ENCODE measurements at regions not wholly inside any gene's neighbourhood (a gene's known extent, or its start where the extent isn't known, plus 50 kb on each side); places are given as distances from the start of the nearest gene placed in this dataset.

- Histone ChIP-seq H3K4me3 (no peak overlapping the region), H3K36me3 (no peaks in the 10 kb centered on the region), H3K27ac (no peak overlapping the region), H3K9me3 (no peaks in the 10 kb centered on the region), H3K27me3 (no peaks in the 10 kb centered on the region), H3K4me1 (peaks cover 9% of the 10 kb centered on the region)
- TF ChIP-seq POLR2A (IDR thresholded peaks at IDR 0.05) (no peak), POLR2AphosphoS5 (IDR thresholded peaks at IDR 0.05; ENCODE audit: insufficient read depth in 1 of 2, low read depth in 1 of 2) (no peak)
- TF ChIP-seq, protein P1, sequence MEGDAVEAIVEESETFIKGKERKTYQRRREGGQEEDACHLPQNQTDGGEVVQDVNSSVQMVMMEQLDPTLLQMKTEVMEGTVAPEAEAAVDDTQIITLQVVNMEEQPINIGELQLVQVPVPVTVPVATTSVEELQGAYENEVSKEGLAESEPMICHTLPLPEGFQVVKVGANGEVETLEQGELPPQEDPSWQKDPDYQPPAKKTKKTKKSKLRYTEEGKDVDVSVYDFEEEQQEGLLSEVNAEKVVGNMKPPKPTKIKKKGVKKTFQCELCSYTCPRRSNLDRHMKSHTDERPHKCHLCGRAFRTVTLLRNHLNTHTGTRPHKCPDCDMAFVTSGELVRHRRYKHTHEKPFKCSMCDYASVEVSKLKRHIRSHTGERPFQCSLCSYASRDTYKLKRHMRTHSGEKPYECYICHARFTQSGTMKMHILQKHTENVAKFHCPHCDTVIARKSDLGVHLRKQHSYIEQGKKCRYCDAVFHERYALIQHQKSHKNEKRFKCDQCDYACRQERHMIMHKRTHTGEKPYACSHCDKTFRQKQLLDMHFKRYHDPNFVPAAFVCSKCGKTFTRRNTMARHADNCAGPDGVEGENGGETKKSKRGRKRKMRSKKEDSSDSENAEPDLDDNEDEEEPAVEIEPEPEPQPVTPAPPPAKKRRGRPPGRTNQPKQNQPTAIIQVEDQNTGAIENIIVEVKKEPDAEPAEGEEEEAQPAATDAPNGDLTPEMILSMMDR (IDR thresholded peaks at IDR 0.05), result no peak
- DNase-seq (ENCODE audit: extremely low spot score in 2 of 2), result peak in 1 of 2 donors; percentile 70
- intact Hi-C loops (cut with DNase I), result no loop called here
Measured at GRCh38 chr14:101068313-101069227, 165.0 kb upstream of the RTL1 start.

DNA sequence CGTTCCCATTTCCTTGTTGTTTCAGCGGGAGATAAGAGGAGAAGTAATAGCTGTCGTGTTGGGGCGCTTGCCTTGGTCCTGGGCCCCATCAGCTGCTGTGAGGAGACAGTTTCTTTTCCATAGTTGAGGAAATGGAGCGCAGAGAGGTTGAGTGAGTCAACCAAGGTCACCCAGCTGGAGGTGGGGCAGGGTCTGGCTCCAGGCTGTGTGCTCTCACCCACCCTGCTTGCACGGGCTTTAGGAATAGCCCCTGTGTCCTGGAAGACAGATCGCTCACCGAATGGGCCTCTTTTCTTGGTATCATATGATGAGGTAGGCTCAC, 165.7 kb upstream of the RTL1 start:
- Histone ChIP-seq H3K27me3 (no peaks in the 10 kb centered on the region), H3K9me3 (no peaks in the 10 kb centered on the region), H3K4me3 (no peak overlapping the region), H3K36me3 (no peaks in the 10 kb centered on the region), H3K4me1 (peaks cover 14% of the 10 kb centered on the region), H3K27ac (no peak overlapping the region)
- TF ChIP-seq POLR2A (IDR thresholded peaks at IDR 0.05) (no peak), POLR2AphosphoS5 (IDR thresholded peaks at IDR 0.05; ENCODE audit: insufficient read depth in 1 of 2, low read depth in 1 of 2) (no peak)
- TF ChIP-seq, protein P1 (IDR thresholded peaks at IDR 0.05), result no peak
- intact Hi-C loops (cut with DNase I), result no loop called here
- peak in 1 of 2 donors; percentile 89 for DNase-seq (ENCODE audit: extremely low spot score in 2 of 2)

DNA sequence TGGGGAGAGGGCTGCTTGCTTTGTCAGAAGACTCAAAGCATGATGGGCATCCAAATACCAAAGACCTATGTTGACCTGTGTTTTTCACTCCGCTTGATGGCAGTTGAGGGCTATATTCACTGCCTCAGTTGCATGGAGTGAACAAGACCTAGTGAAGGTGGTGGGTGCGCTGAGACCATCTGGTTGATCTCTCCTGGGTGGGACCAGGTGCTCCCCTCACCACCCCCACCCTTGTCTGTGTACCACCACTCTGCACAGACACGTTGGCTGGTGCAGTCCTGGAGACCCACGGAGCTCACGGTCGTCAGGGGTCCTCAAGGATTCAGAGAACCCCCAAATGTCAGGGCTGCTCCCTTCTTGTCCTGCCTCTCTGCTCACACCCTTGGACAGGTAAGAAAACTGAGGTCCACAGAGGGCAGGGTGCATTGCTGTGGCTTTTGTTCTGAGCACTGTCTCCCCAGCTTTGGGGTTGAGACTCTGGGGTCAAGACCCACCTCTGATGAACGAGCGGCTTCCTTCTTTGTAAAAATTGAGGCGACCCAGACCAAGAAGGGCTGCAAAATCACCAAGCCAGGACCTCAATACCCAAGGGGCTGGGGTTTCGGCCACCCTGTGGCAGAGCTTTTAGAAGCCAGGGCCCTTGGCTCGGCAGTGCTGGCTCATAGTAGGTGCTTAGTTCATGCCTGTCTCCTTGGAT, 166.3 kb upstream of the RTL1 start:
- Histone ChIP-seq H3K27ac (no peak overlapping the region), H3K9me3 (no peaks in the 10 kb centered on the region), H3K4me3 (no peak overlapping the region), H3K4me1 (peaks cover 14% of the 10 kb centered on the region), H3K27me3 (no peaks in the 10 kb centered on the region), H3K36me3 (no peaks in the 10 kb centered on the region)
- peak in 1 of 2 donors; percentile 84 for DNase-seq (ENCODE audit: extremely low spot score in 2 of 2)
- intact Hi-C loops (cut with DNase I), result no loop called here
- TF ChIP-seq, protein P1 (IDR thresholded peaks at IDR 0.05), result no peak
- TF ChIP-seq POLR2A (IDR thresholded peaks at IDR 0.05), result no peak
- no peak for TF ChIP-seq POLR2AphosphoS5 (IDR thresholded peaks at IDR 0.05; ENCODE audit: insufficient read depth in 1 of 2, low read depth in 1 of 2)

GRCh38 chr14:101070540-101071492, 167.3 kb upstream of the RTL1 start:
- intact Hi-C loops (cut with DNase I), result no loop called here
- Histone ChIP-seq H3K9me3 (no peaks in the 10 kb centered on the region), H3K36me3 (no peaks in the 10 kb centered on the region), H3K4me3 (no peak overlapping the region), H3K27ac (no peak overlapping the region), H3K4me1 (peaks cover 14% of the 10 kb centered on the region), H3K27me3 (no peaks in the 10 kb centered on the region)
- DNase-seq (ENCODE audit: extremely low spot score in 2 of 2), result peak in 1 of 2 donors; percentile 77
- TF ChIP-seq POLR2AphosphoS5 (IDR thresholded peaks at IDR 0.05; ENCODE audit: insufficient read depth in 1 of 2, low read depth in 1 of 2) (no peak), POLR2A (IDR thresholded peaks at IDR 0.05) (no peak)
- TF ChIP-seq, protein P1 (IDR thresholded peaks at IDR 0.05), result no peak

All from vagina (tissue), 2 donors.